ENCODE measurements at regions not wholly inside any gene's neighbourhood (a gene's known extent, or its start where the extent isn't known, plus 50 kb on each side); places are given as distances from the start of the nearest gene placed in this dataset.

DNA sequence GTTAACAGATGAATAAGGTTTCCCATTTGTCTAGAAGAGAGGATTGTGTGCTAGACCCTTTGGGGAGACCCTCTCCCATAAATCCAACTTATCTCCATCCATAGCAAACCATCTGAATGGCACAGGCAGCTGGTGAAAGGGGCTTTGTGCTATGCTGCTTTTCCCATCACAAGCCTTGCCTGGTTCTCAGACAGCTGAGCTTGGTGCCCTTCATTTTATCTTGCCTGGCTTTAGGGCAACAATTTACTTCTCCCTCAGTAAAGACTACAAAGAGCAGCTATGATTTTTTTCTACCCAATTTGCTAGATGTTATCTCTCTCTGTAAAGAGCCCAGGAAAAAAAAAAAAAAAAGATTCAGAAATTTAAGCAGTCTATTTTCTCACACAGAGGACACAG, 117.0 kb upstream of the COL21A1 start:
- TF ChIP-seq EZH2 (IDR thresholded peaks at IDR 0.05; ENCODE audit: borderline replicate concordance, low read depth, low read length, poor library complexity, severe bottlenecking), result no peak
- TF ChIP-seq, protein P1, sequence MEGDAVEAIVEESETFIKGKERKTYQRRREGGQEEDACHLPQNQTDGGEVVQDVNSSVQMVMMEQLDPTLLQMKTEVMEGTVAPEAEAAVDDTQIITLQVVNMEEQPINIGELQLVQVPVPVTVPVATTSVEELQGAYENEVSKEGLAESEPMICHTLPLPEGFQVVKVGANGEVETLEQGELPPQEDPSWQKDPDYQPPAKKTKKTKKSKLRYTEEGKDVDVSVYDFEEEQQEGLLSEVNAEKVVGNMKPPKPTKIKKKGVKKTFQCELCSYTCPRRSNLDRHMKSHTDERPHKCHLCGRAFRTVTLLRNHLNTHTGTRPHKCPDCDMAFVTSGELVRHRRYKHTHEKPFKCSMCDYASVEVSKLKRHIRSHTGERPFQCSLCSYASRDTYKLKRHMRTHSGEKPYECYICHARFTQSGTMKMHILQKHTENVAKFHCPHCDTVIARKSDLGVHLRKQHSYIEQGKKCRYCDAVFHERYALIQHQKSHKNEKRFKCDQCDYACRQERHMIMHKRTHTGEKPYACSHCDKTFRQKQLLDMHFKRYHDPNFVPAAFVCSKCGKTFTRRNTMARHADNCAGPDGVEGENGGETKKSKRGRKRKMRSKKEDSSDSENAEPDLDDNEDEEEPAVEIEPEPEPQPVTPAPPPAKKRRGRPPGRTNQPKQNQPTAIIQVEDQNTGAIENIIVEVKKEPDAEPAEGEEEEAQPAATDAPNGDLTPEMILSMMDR (conservative IDR thresholded peaks at IDR 0.05; ENCODE audit: low read depth, low read length), result no peak

Measured in A673 (cell line).